Body of pancreas (tissue), 4 donors: ENCODE measurements at regions not wholly inside any gene's neighbourhood (a gene's known extent, or its start where the extent isn't known, plus 50 kb on each side); places are given as distances from the start of the nearest gene placed in this dataset.

Source experiments
- POLR2A ChIP-seq, 3 donors: fragments of 450-650 bp; IDR thresholded peaks; one replicate each; pipeline ENCODE4 v1.6.1; 2016; ENCODE audit warnings: antibody characterized with exemption in 3 of 3, mild to moderate bottlenecking in 2 of 3
- TF ChIP-seq, protein P1 (sequence below), 7 experiments: fragments of 450-650 bp in 4 of 7; fragments of 200-600 bp in 3 of 7; sonication (generic) in 3 of 7; IDR thresholded peaks; one replicate each; pipeline ENCODE4 v1.5.1; 2016 to 2019; ENCODE audit warnings: antibody characterized with exemption in 7 of 7

DNA sequence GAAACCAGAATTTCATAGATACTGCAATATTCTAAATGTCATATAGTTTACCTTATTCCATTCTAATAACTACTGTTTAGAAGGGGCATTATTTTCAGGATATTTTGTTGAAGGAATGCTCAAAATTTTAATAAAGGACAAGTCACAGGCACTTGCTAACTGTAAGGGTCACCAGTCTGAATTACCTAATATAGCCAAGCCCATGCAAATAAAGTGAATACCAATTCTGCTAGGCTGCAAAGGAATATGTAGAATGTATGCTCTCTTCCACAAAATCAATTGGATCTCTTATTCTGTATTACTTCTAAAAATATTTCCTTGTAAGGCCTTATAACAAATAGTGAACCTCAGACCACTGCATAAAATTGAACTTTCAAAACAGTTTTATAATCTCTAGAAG lies 52.3 kb upstream of the FAT4 start:
- no peak for TF ChIP-seq POLR2A (IDR thresholded peaks at IDR 0.05)
- TF ChIP-seq, protein P1, sequence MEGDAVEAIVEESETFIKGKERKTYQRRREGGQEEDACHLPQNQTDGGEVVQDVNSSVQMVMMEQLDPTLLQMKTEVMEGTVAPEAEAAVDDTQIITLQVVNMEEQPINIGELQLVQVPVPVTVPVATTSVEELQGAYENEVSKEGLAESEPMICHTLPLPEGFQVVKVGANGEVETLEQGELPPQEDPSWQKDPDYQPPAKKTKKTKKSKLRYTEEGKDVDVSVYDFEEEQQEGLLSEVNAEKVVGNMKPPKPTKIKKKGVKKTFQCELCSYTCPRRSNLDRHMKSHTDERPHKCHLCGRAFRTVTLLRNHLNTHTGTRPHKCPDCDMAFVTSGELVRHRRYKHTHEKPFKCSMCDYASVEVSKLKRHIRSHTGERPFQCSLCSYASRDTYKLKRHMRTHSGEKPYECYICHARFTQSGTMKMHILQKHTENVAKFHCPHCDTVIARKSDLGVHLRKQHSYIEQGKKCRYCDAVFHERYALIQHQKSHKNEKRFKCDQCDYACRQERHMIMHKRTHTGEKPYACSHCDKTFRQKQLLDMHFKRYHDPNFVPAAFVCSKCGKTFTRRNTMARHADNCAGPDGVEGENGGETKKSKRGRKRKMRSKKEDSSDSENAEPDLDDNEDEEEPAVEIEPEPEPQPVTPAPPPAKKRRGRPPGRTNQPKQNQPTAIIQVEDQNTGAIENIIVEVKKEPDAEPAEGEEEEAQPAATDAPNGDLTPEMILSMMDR (IDR thresholded peaks at IDR 0.05): no peak
